ENCODE measurements at regions not wholly inside any gene's neighbourhood (a gene's known extent, or its start where the extent isn't known, plus 50 kb on each side); places are given as distances from the start of the nearest gene placed in this dataset.
"Not testable (repeated sequence)": the region's sequence is repeated elsewhere in the genome, so short reads cannot be mapped to it uniquely, and the experiment has no call there.

DNA sequence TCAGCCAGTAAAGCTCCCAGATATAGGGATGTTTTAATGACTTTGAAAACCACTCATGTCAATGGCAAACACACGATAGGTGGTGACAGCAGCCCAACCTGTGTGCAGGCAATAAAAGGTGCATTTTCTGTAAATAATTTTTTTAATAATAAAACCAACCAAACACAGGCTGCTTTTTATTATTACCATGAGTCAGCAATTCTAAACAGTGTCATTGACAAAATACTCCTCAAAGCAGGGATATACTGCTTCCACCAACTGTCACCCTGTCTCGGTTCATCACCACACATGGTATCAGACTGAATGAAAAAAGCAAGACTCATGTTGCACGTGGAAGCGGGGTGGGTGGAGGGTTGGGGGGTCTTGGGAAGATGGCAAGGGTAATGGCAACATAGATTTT lies 195.9 kb downstream of the ANKRD60 start:
- Mint-ChIP-seq H3K27ac (no peak overlapping the region), H3K4me1 (no peaks in the 10 kb centered on the region), H3K36me3 (ENCODE audit: low read depth) (no peaks in the 10 kb centered on the region), H3K4me3 (no peak overlapping the region), H3K9me3 (no peaks in the 10 kb centered on the region), H3K27me3 (ENCODE audit: low read depth, poor library complexity) (peaks cover 14% of the 10 kb centered on the region)
- TF ChIP-seq CTCF (IDR thresholded peaks at IDR 0.05): no peak
- DNase-seq: no peak

DNA sequence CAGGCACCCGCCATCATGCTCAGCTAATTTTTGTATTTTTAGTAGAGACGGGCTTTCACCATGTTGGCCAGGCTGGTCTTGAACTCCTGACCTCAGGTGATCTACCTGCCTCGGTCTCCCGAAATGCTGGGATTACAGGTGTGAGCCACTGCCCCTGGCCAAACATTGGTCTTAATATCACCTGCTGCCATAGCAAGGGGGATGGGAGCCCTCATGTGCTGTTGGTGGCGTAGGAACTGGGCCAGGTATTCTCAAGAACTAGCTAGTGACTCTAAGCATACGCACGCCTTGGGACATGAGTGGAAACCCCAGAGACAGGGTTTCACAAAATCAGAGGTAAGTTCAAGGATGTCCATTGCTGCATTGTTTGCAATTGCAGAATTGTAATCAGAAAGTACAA lies 197.1 kb downstream of the ANKRD60 start:
- not testable (repeated sequence) for H3K9me3 Mint-ChIP-seq; DNase-seq; H3K4me1 Mint-ChIP-seq; H3K36me3 Mint-ChIP-seq (ENCODE audit: low read depth); H3K4me3 Mint-ChIP-seq; H3K27ac Mint-ChIP-seq
- H3K27me3 Mint-ChIP-seq (ENCODE audit: low read depth, poor library complexity): peaks cover 14% of the 10 kb centered on the region

- peaks cover 14% of the 10 kb centered on the region for H3K27me3 Mint-ChIP-seq (ENCODE audit: low read depth, poor library complexity)
- no peaks in the 10 kb centered on the region for H3K4me1 Mint-ChIP-seq
- peak; percentile 42 for TF ChIP-seq CTCF (IDR thresholded peaks at IDR 0.05)
- DNase-seq: peak; percentile 55
- H3K27ac Mint-ChIP-seq: no peak overlapping the region
- no peak overlapping the region for H3K4me3 Mint-ChIP-seq
- H3K36me3 Mint-ChIP-seq (ENCODE audit: low read depth): no peaks in the 10 kb centered on the region
- H3K9me3 Mint-ChIP-seq: no peaks in the 10 kb centered on the region
Observed at GRCh38 chr20:58028123-58028522, 200.3 kb downstream of the ANKRD60 start.

DNA sequence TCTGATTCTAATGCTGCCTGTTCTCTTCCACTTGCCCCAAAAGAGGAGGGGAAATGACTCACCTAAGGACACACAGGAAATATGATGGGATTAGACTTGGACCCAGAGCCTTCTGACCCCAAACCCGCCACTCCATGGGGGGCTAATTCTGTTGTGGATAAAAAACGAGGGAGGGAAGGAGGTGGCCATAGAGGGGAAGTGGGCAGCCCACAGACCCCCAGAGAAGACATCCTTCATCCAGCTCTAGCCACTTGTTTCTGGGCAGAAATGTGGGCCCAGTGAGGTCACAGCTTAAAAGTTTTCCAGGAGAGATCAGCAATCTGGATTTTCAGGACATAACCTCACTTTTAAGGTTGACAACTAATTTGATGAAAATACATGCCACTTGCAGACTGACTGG lies 202.1 kb downstream of the ANKRD60 start:
- no peak for DNase-seq
- Mint-ChIP-seq H3K27ac (no peak overlapping the region), H3K27me3 (ENCODE audit: low read depth, poor library complexity) (peaks cover 11% of the 10 kb centered on the region), H3K9me3 (no peaks in the 10 kb centered on the region), H3K36me3 (ENCODE audit: low read depth) (no peaks in the 10 kb centered on the region), H3K4me3 (no peak overlapping the region), H3K4me1 (no peaks in the 10 kb centered on the region)
- TF ChIP-seq CTCF (IDR thresholded peaks at IDR 0.05): no peak

DNA sequence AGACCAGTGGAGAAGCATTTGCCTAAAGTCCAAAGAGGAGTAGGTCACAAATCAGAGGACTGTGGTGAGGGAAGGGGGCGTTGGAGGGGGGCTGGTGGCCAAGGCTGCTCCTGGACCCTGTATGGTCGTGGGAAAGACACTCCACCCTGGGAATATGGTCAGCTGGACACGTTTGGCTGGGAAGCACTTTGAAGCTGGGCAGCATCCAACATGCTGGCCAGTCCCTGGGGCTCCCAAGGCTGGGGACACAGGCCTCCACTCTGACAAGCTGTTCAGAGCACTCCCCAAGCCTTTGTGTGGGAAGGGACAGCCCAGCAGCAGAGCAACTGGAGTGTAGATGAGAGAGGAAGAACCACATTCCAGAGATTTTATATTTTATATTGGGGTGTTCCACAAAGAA lies 203.2 kb downstream of the ANKRD60 start:
- no peaks in the 10 kb centered on the region for H3K9me3 Mint-ChIP-seq

DNA sequence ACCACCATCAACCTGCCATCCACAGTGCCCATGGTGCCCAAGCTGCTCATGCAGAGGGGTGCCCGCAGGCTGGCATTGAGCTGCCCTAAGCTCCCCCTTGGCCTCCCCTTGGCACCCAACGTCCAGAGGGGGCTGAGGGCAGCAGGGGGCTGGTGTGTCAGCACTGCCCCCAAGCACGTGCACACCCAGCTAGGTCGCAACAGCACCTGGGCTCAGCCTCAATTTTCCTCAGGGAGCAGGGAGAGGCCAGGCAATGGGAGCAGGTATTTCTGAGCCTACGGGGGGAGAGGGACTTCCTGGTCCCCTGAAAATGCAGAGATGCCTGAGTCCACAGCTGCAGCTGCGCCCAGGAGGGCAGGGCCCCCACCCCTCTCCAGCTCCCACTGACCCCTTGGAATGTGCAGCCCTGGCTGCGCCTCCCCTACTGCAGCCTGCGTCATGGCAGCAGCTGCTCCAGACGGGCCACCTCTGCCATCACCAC lies 204.2 kb downstream of the ANKRD60 start:
- H3K9me3 Mint-ChIP-seq: no peaks in the 10 kb centered on the region
- H3K4me3 Mint-ChIP-seq: no peak overlapping the region
- H3K36me3 Mint-ChIP-seq (ENCODE audit: low read depth): no peaks in the 10 kb centered on the region
- no peak for TF ChIP-seq CTCF (IDR thresholded peaks at IDR 0.05)
- DNase-seq: no peak
- peaks cover 4% of the 10 kb centered on the region for H3K4me1 Mint-ChIP-seq
- peaks cover 7% of the 10 kb centered on the region for H3K27me3 Mint-ChIP-seq (ENCODE audit: low read depth, poor library complexity)
- no peak overlapping the region for H3K27ac Mint-ChIP-seq

More for the DNA sequence above, 203.2 kb downstream of the ANKRD60 start:
- Mint-ChIP-seq H3K4me3 (no peak overlapping the region), H3K36me3 (ENCODE audit: low read depth) (no peaks in the 10 kb centered on the region), H3K4me1 (peaks cover 4% of the 10 kb centered on the region), H3K27me3 (ENCODE audit: low read depth, poor library complexity) (peaks cover 11% of the 10 kb centered on the region), H3K27ac (no peak overlapping the region)
- no peak for DNase-seq
- TF ChIP-seq CTCF (IDR thresholded peaks at IDR 0.05): no peak
